Neuronal stem cell (in vitro differentiated cells): ENCODE measurements at regions not wholly inside any gene's neighbourhood (a gene's known extent, or its start where the extent isn't known, plus 50 kb on each side); places are given as distances from the start of the nearest gene placed in this dataset.

Experiments
- DNase-seq: peaks from one replicate; pipeline ENCODE4 v3.0.0-alpha.2; 2013; ENCODE audit warnings: low spot score
- H2AFZ ChIP-seq: one replicate; pipeline ENCODE4 v1.6.1; 2013; ENCODE audit warnings: mild to moderate bottlenecking, low read length, inconsistent platforms
- H2AK5ac ChIP-seq: 2 replicates; pipeline ENCODE4 v1.6.1; 2013; ENCODE audit warnings: low read depth, mild to moderate bottlenecking, inconsistent platforms, low read length, moderate library complexity, mixed read lengths
- H2BK120ac ChIP-seq: 2 replicates; pipeline ENCODE4 v1.6.1; 2013; ENCODE audit warnings: low read depth, mild to moderate bottlenecking, inconsistent platforms, low read length, moderate library complexity, mixed read lengths
- H2BK12ac ChIP-seq: one replicate; pipeline ENCODE4 v1.6.1; 2013; ENCODE audit warnings: low read length, inconsistent platforms
- H2BK15ac ChIP-seq: 2 replicates; pipeline ENCODE4 v1.6.1; 2013; ENCODE audit warnings: mild to moderate bottlenecking, low read length, inconsistent platforms, mixed read lengths
- H2BK5ac ChIP-seq: one replicate; pipeline ENCODE4 v1.6.1; 2013; ENCODE audit warnings: inconsistent platforms, mild to moderate bottlenecking, low read length, moderate library complexity
- H3K14ac ChIP-seq: one replicate; pipeline ENCODE4 v1.6.1; 2013; ENCODE audit warnings: low read length, inconsistent platforms
- H3K18ac ChIP-seq: 2 replicates; pipeline ENCODE4 v1.6.1; 2013; ENCODE audit warnings: low read length, inconsistent platforms
- H3K23ac ChIP-seq: 2 replicates; pipeline ENCODE4 v1.6.1; 2013; ENCODE audit warnings: low read depth, mild to moderate bottlenecking, mixed read lengths, low read length, inconsistent platforms; ENCODE audit not compliant: poor library complexity
- H3K27ac ChIP-seq: replicated peaks from 3 replicates; pipeline ENCODE4 v1.5.1; 2013; ENCODE audit warnings: low read length, inconsistent platforms
- H3K27me3 ChIP-seq, 3 experiments: 2 replicates each; pipeline ENCODE4 v1.6.1; 2013; ENCODE audit warnings: low read length in 3 of 3, mild to moderate bottlenecking in 2 of 3, inconsistent platforms in 1 of 3, low read depth in 1 of 3, mixed read lengths in 1 of 3, moderate library complexity in 1 of 3; ENCODE audit not compliant: control insufficient read depth in 3 of 3, insufficient read depth in 3 of 3
- H3K36me3 ChIP-seq, 2 donors: replicated peaks in 1 of 2; 2 replicates each; pipeline ENCODE4 v1.6.1; 2013; ENCODE audit warnings: low read length in 2 of 2; ENCODE audit not compliant: control insufficient read depth in 2 of 2, insufficient read depth in 2 of 2
- H3K4ac ChIP-seq: 2 replicates; pipeline ENCODE4 v1.6.1; 2013; ENCODE audit warnings: inconsistent platforms, mild to moderate bottlenecking, low read length, moderate library complexity
- H3K4me1 ChIP-seq, 2 donors: 1 replicate in 1 of 2; 2 replicates in 1 of 2; pipeline ENCODE4 v1.6.1; 2013; ENCODE audit warnings: low read length in 2 of 2, low read depth in 1 of 2; ENCODE audit not compliant: control insufficient read depth in 2 of 2, insufficient read depth in 1 of 2
- H3K4me2 ChIP-seq: one replicate; pipeline ENCODE4 v1.6.1; 2013; ENCODE audit warnings: mild to moderate bottlenecking, low read length, inconsistent platforms; ENCODE audit not compliant: insufficient read depth, poor library complexity, severe bottlenecking
- H3K4me3 ChIP-seq, 2 donors: 2 replicates each; pipeline ENCODE4 v1.5.1; 2013; ENCODE audit warnings: low read length in 2 of 2, mild to moderate bottlenecking in 2 of 2, inconsistent platforms in 1 of 2, moderate library complexity in 1 of 2
- H3K79me1 ChIP-seq: one replicate; pipeline ENCODE4 v1.6.1; 2013; ENCODE audit warnings: low read depth, mild to moderate bottlenecking, inconsistent platforms, low read length, moderate library complexity
- H3K9ac ChIP-seq: one replicate; pipeline ENCODE4 v1.6.1; 2013; ENCODE audit warnings: mild to moderate bottlenecking, low read depth, low read length, inconsistent platforms; ENCODE audit not compliant: poor library complexity
- H3K9me3 ChIP-seq, 2 donors: replicated peaks in 1 of 2; 2 replicates each; pipeline versions ENCODE3 to v1.6.1; 2013; ENCODE audit warnings: low read length in 2 of 2, mild to moderate bottlenecking in 2 of 2, inconsistent platforms in 1 of 2, low read depth in 1 of 2, mixed read lengths in 1 of 2, moderate library complexity in 1 of 2; ENCODE audit not compliant: control insufficient read depth in 2 of 2, insufficient read depth in 1 of 2
- H4K8ac ChIP-seq: one replicate; pipeline ENCODE4 v1.6.1; 2013; ENCODE audit warnings: low read depth, mild to moderate bottlenecking, inconsistent platforms, low read length, moderate library complexity
- H4K91ac ChIP-seq: one replicate; pipeline ENCODE4 v1.6.1; 2013; ENCODE audit warnings: low read length, low read depth, mild to moderate bottlenecking, inconsistent platforms; ENCODE audit not compliant: poor library complexity
- WGBS, 2 donors: extraction: QIAGEN DNeasy Blood & Tissue Kit; methylation state at CpG; one replicate each; pipeline ENCODE4 v1.1.7; 2013; ENCODE audit warnings: missing lambda C conversion rate in 2 of 2, mixed read lengths in 1 of 2; ENCODE audit not compliant: insufficient read length in 2 of 2, insufficient replicate concordance in 1 of 2; ENCODE audit errors: extremely low coverage in 2 of 2; 5-methylcytosine and 5-hydroxymethylcytosine counted together

DNA sequence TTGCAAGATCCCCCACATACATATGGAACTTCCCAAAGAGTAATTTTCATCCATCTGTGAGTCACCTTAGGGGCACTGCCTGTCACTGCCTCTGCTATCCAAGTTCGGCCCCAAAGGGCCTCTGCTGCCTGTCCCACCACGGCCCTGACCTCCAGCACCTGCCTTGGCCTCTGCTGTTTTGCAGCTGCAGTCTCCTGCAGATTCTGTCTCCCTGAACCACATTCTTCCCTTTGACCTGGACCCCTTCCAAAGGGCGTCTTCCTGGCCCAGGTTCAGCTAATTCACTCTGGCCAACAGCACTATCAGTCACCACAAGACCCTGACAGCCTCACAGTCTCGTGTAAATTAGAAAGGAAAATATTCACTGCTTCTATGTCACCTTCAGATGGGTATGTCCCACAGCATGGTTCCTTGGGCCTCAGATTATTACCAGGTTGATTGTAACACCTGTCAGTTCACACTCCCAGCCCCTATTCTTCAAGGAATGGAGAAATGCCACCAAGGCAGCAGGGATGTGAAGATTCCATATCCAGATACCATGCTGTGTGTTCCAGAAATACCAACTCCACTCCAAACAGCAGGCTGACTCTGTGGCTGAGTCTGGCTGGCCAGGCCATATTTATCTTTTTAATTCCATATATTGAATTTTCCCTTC lies 479.3 kb downstream of the ARHGEF28 start:
- no peak overlapping the region for H2BK5ac ChIP-seq
- no peak overlapping the region for H3K4me2 ChIP-seq
- peaks cover 4% of the 10 kb centered on the region in 2 donors for H3K4me1 ChIP-seq
- peaks cover 0 to 6% (median 0%) of the 10 kb centered on the region in 3 experiments for H3K27me3 ChIP-seq
- no peak overlapping the region for H3K4me3 ChIP-seq
- H4K91ac ChIP-seq, result peak overlapping the region; percentile 26
- no peak overlapping the region for H2BK15ac ChIP-seq
- H2BK12ac ChIP-seq, result no peak overlapping the region
- H2BK120ac ChIP-seq, result no peak overlapping the region
- H3K36me3 ChIP-seq, result no peaks in the 10 kb centered on the region
- H3K18ac ChIP-seq, result no peak overlapping the region
- no peak overlapping the region for H2AK5ac ChIP-seq
- no CpG with 5 or more reads among the region's 4 CpGs for WGBS, 2 donors
- no peaks in the 10 kb centered on the region for H3K79me1 ChIP-seq
- H3K9me3 ChIP-seq, result peaks cover 0 to 3% of the 10 kb centered on the region in 2 donors
- no peak overlapping the region for H3K4ac ChIP-seq
- no peak overlapping the region for H3K23ac ChIP-seq
- no peak overlapping the region for H2AFZ ChIP-seq
- H3K27ac ChIP-seq, result no peak overlapping the region
- DNase-seq, result no peak
- H3K14ac ChIP-seq, result peak overlapping the region; percentile 25
- no peak overlapping the region for H3K9ac ChIP-seq
- no peak overlapping the region for H4K8ac ChIP-seq

DNA sequence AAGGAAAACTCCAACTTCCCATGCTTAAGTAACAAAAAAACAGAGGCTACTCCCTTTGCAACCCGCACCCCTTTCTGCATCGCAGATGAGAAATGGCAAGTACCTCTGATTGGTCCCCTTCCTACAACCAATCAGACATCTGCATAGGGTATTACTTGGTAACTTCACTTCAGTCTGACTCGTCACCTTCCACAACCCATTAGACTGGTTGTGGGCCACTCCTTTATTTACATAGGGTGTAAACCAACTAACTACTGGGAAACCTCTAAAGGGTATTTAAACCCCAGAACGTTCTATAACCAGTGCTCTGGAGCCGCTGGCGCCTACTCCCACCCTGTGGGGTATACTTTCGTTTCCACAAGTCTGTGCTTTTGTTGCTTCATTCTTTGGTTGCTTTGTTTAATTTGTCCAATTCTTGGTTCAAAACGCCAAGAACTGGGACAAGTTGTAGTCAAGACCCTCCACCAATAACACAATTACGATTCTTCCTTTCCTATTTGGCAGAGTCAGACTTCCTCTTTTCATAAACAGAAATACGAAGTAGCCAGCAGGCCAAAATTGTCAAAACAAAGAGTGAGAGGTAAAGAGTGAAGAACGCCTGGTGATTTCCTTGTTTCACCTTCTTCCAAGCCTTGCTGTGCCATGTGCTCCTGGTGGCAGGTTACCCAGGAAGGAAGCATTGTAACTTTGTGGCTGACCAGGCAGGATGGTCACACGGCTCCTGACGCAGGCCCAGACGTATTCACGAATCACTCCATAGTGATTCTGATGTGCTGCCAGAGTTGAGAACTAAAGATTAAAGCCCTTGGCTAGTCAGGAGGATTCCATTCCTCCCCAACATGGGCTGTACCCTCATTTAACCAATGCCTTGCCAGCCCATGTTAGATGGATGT lies 477.4 kb downstream of the ARHGEF28 start:
- Histone ChIP-seq H3K79me1 (no peaks in the 10 kb centered on the region), H3K9me3 (peaks cover 3 to 5% of the 10 kb centered on the region in 2 donors), H3K4me1 (peaks cover 2 to 4% of the 10 kb centered on the region in 2 donors), H4K8ac (no peak overlapping the region), H3K4me3 (no peak overlapping the region), H3K27ac (no peak overlapping the region), H2BK12ac (no peak overlapping the region), H2BK15ac (no peak overlapping the region), H3K36me3 (no peaks in the 10 kb centered on the region), H4K91ac (no peak overlapping the region), H3K23ac (no peak overlapping the region), H3K27me3 (peaks cover 0 to 6% (median 0%) of the 10 kb centered on the region in 3 experiments), H3K4me2 (no peak overlapping the region), H3K18ac (no peak overlapping the region), H3K4ac (no peak overlapping the region), H3K9ac (no peak overlapping the region), H2BK5ac (no peak overlapping the region), H2AFZ (peak overlapping the region; percentile 13), H3K14ac (no peak overlapping the region), H2BK120ac (no peak overlapping the region), H2AK5ac (no peak overlapping the region)
- no CpG with 5 or more reads among the region's 15 CpGs for WGBS, 2 donors
- DNase-seq, result no peak

DNA sequence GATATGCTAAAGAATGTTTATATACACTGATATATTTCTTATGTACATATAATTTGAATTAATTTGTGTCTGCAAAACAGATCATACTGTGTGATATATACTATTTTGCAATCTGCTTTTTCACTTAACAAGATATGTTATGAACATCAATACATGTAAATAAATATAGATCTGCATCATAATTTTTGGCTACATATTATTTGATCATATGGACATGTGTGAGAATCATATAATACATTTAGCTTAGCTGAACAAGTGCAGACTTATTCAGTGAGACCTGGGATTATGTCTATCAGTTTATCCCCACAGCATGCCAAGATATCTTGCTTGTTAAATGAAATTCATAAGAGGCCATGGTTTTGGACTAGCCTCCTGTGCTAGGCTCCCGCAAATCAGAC lies 474.3 kb downstream of the ARHGEF28 start:
- H2AK5ac ChIP-seq, result no peak overlapping the region
- no peak overlapping the region for H2BK120ac ChIP-seq
- no peak overlapping the region for H4K91ac ChIP-seq
- H3K14ac ChIP-seq, result no peak overlapping the region
- H4K8ac ChIP-seq, result no peak overlapping the region
- no peak overlapping the region for H3K18ac ChIP-seq
- no peak overlapping the region for H3K4ac ChIP-seq
- no peak overlapping the region for H3K4me3 ChIP-seq
- H2BK12ac ChIP-seq, result no peak overlapping the region
- peaks cover 3 to 5% of the 10 kb centered on the region in 2 donors for H3K9me3 ChIP-seq
- no peak overlapping the region for H3K27ac ChIP-seq
- H3K36me3 ChIP-seq, result no peaks in the 10 kb centered on the region
- no peak overlapping the region for H3K23ac ChIP-seq
- H3K27me3 ChIP-seq, result peaks cover 0 to 3% (median 0%) of the 10 kb centered on the region in 3 experiments
- no CpG with 5 or more reads among the region's 1 CpG for WGBS, 2 donors
- no peak overlapping the region for H2AFZ ChIP-seq
- no peaks in the 10 kb centered on the region for H3K79me1 ChIP-seq
- H3K9ac ChIP-seq, result no peak overlapping the region
- no peak overlapping the region for H2BK15ac ChIP-seq
- no peak overlapping the region for H2BK5ac ChIP-seq
- peaks cover 0 to 2% of the 10 kb centered on the region in 2 donors for H3K4me1 ChIP-seq
- H3K4me2 ChIP-seq, result no peak overlapping the region
- no peak for DNase-seq
